HuH-7 (cell line): ENCODE measurements at regions not wholly inside any gene's neighbourhood (a gene's known extent, or its start where the extent isn't known, plus 50 kb on each side); places are given as distances from the start of the nearest gene placed in this dataset.

ENCODE experiments used
- DNase-seq: peaks from one replicate; pipeline ENCODE4 v3.0.0; 2011; ENCODE audit warnings: low spot score

DNA sequence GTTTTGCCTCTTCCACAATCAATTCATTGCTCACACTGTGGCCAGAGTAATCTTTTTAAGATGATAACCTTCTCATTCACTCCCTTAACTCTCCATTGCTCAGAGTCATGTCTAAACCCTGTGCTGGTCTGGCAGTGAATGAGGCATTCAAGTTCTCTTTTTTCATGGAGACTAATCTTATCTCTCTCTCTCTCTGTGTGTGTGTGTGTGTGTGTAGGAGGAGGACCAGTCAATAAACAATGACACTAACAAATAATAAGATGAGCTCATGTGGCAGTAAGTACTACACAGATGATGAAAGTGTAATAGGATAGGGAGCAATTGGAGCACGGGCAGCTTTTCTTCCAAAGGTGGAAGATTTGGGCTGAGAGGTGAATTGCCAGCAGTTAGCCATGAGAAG is 122.0 kb upstream of the B3GALT2 start:
- peak; percentile 15 for DNase-seq

DNA sequence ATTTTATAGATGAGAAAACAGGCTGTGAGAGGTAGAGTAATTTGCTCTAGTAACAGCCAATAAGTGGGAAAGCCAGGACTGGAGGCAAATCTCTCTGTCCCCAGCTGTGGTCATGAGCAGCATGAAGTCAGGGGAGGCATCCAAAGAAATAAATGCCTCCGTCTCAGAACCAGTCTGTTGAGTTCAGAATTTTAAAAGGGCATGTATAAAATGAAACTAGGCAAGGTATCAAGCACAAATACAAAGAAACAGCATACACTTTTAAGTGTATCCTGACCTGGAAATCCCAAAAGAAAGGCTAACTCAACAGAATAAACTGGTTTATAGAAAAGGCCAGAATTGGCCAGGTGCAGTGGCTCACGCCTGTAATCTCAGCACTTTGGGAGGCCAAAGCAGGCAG is 120.0 kb upstream of the B3GALT2 start:
- DNase-seq, result no peak
